ENCODE measurements at regions not wholly inside any gene's neighbourhood (a gene's known extent, or its start where the extent isn't known, plus 50 kb on each side); places are given as distances from the start of the nearest gene placed in this dataset.

GRCh38 chr2:120485096-120485495 is 139.2 kb downstream of the INHBB start:
- Mint-ChIP-seq H3K27ac (no peak overlapping the region), H3K4me1 (no peaks in the 10 kb centered on the region), H3K36me3 (ENCODE audit: low read depth) (no peaks in the 10 kb centered on the region), H3K4me3 (no peak overlapping the region), H3K27me3 (no peaks in the 10 kb centered on the region), H3K9me3 (no peaks in the 10 kb centered on the region)
- TF ChIP-seq CTCF (IDR thresholded peaks at IDR 0.05) = no peak
- intact Hi-C loops (cut with micrococcal nuclease) = no loop called here
- no peak for DNase-seq
- ChIA-PET CTCF (no interaction called here), POLR2A (no interaction called here)
- no peak for ATAC-seq (ENCODE audit: low read depth)

- H3K9me3 Mint-ChIP-seq = no peaks in the 10 kb centered on the region
- peaks cover 3% of the 10 kb centered on the region for H3K27me3 Mint-ChIP-seq
- DNase-seq (no peak), ATAC-seq (ENCODE audit: low read depth) (no peak)
- H3K36me3 Mint-ChIP-seq (ENCODE audit: low read depth) = no peaks in the 10 kb centered on the region
- no peak overlapping the region for H3K27ac Mint-ChIP-seq
- CTCF ChIA-PET = no interaction called here
- H3K4me1 Mint-ChIP-seq = no peaks in the 10 kb centered on the region
- no peak overlapping the region for H3K4me3 Mint-ChIP-seq
- POLR2A ChIA-PET = no interaction called here
- intact Hi-C loops (cut with micrococcal nuclease) = no loop called here
- no peak for TF ChIP-seq CTCF (IDR thresholded peaks at IDR 0.05)
Observed at GRCh38 chr2:120486441-120486840, 140.5 kb downstream of the INHBB start.

- TF ChIP-seq CTCF (IDR thresholded peaks at IDR 0.05) = no peak
- H3K27ac Mint-ChIP-seq = no peak overlapping the region
- CTCF ChIA-PET = no interaction called here
- no peaks in the 10 kb centered on the region for H3K9me3 Mint-ChIP-seq
- DNase-seq = no peak
- peaks cover 3% of the 10 kb centered on the region for H3K27me3 Mint-ChIP-seq
- intact Hi-C loops (cut with micrococcal nuclease) = no loop called here
- no peak for ATAC-seq (ENCODE audit: low read depth)
- POLR2A ChIA-PET = no interaction called here
- no peaks in the 10 kb centered on the region for H3K36me3 Mint-ChIP-seq (ENCODE audit: low read depth)
- H3K4me3 Mint-ChIP-seq = no peak overlapping the region
- H3K4me1 Mint-ChIP-seq = no peaks in the 10 kb centered on the region
Observed at GRCh38 chr2:120486946-120487345, 141.0 kb downstream of the INHBB start.

- POLR2A ChIA-PET = no interaction called here
- intact Hi-C loops (cut with micrococcal nuclease) = no loop called here
- H3K36me3 Mint-ChIP-seq (ENCODE audit: low read depth) = no peaks in the 10 kb centered on the region
Observed at GRCh38 chr2:120488531-120488930, 142.6 kb downstream of the INHBB start.

GRCh38 chr2:120489023-120489422 is 143.1 kb downstream of the INHBB start:
- ATAC-seq (ENCODE audit: low read depth) (no peak), DNase-seq (no peak)
- no peak for TF ChIP-seq CTCF (IDR thresholded peaks at IDR 0.05)
- Mint-ChIP-seq H3K4me3 (no peak overlapping the region), H3K27ac (no peak overlapping the region), H3K9me3 (no peaks in the 10 kb centered on the region), H3K36me3 (ENCODE audit: low read depth) (no peaks in the 10 kb centered on the region), H3K27me3 (peaks cover 3% of the 10 kb centered on the region), H3K4me1 (no peaks in the 10 kb centered on the region)
- POLR2A ChIA-PET = no interaction called here
- intact Hi-C loops (cut with micrococcal nuclease) = no loop called here
- CTCF ChIA-PET = no interaction called here

More at GRCh38 chr2:120488531-120488930, 142.6 kb downstream of the INHBB start:
- no peak overlapping the region for H3K27ac Mint-ChIP-seq
- no peaks in the 10 kb centered on the region for H3K4me1 Mint-ChIP-seq
- no peak overlapping the region for H3K4me3 Mint-ChIP-seq
- ATAC-seq (ENCODE audit: low read depth) (no peak), DNase-seq (no peak)
- no peaks in the 10 kb centered on the region for H3K9me3 Mint-ChIP-seq
- H3K27me3 Mint-ChIP-seq = peaks cover 3% of the 10 kb centered on the region
- no peak for TF ChIP-seq CTCF (IDR thresholded peaks at IDR 0.05)
- CTCF ChIA-PET = no interaction called here

Measured in activated B cell treated with CpG ODN at 0.5 μM for 24 hours (primary cell).